ENCODE measurements at regions not wholly inside any gene's neighbourhood (a gene's known extent, or its start where the extent isn't known, plus 50 kb on each side); places are given as distances from the start of the nearest gene placed in this dataset.

DNA sequence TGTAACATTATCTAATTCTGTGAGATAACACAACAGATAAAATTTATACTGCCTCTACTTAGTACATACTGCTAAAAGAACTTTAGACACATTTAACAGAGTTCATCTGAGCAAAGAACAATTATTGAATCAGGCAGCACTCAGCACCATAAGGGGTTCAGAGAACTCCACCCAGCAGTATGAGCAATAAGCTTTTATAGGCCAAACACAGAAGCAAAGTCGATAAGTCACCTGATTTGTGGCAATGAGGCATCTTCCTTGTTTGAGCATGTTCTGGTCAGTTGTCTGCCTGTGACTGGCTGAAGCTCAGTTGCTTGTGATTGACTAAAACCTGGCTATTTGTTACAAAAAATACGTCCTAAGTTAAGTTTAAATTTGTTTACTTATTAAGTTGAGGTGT, 746.1 kb upstream of the DDX18 start:
- Histone ChIP-seq H3K4me1 (ENCODE audit: insufficient read depth, low read length, severe bottlenecking) (no peaks in the 10 kb centered on the region), H3K9ac (ENCODE audit: low read length) (no peak overlapping the region), H3K4me2 (ENCODE audit: low read length) (no peak overlapping the region), H3K79me2 (ENCODE audit: insufficient read depth, low read length) (no peaks in the 10 kb centered on the region), H3K9me2 (ENCODE audit: low read depth, low read length) (no peaks in the 10 kb centered on the region), H3K27ac (ENCODE audit: low read depth, low read length, poor library complexity, severe bottlenecking) (no peak overlapping the region), H3K27me3 (ENCODE audit: insufficient read depth, low read length) (no peaks in the 10 kb centered on the region), H3K36me3 (ENCODE audit: insufficient read depth, low read length) (no peaks in the 10 kb centered on the region), H3K4me3 (ENCODE audit: low read depth, low read length, poor library complexity, severe bottlenecking) (no peak overlapping the region), H3K9me3 (ENCODE audit: low read length) (no peaks in the 10 kb centered on the region), H2AFZ (ENCODE audit: low read length) (no peak overlapping the region), H4K20me1 (ENCODE audit: insufficient read depth, low read length) (no peaks in the 10 kb centered on the region), H3F3A (ENCODE audit: insufficient read depth, low read length) (no peaks in the 10 kb centered on the region)
- TF ChIP-seq, protein P1, sequence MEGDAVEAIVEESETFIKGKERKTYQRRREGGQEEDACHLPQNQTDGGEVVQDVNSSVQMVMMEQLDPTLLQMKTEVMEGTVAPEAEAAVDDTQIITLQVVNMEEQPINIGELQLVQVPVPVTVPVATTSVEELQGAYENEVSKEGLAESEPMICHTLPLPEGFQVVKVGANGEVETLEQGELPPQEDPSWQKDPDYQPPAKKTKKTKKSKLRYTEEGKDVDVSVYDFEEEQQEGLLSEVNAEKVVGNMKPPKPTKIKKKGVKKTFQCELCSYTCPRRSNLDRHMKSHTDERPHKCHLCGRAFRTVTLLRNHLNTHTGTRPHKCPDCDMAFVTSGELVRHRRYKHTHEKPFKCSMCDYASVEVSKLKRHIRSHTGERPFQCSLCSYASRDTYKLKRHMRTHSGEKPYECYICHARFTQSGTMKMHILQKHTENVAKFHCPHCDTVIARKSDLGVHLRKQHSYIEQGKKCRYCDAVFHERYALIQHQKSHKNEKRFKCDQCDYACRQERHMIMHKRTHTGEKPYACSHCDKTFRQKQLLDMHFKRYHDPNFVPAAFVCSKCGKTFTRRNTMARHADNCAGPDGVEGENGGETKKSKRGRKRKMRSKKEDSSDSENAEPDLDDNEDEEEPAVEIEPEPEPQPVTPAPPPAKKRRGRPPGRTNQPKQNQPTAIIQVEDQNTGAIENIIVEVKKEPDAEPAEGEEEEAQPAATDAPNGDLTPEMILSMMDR (IDR thresholded peaks at IDR 0.05; ENCODE audit: low read length): no peak
- no peak for TF ChIP-seq EZH2 (IDR thresholded peaks at IDR 0.05; ENCODE audit: borderline replicate concordance, low read length)

DNA sequence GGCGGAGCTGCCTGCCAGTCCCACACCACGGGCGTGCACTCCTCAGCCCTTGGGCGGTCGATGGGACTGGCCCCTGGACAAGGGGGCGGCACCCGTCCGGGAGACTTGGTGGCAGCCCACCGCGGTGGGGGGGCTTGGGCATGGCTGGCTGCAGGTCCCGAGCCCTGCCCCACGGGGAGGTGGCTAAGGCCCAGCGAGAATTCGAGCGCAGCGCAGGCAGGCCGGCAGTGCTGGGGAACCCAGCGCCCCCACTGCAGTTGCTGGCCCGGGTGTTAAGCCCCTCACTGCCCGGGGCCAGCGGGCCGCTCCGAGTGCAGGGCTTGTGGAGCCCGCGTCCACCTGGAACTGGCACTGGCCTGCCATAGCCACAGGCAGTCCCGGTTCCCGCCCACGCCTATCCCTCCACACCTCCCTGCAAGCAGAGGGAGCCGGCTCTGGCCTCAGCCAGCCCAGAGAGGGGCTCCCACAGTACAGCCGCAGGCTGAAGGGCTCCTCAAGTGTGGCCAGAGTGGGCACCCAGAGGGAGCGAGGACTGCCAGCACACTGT, 742.9 kb upstream of the DDX18 start:
- H3K27ac ChIP-seq (ENCODE audit: low read depth, low read length, poor library complexity, severe bottlenecking): no peak overlapping the region
- H3K9me3 ChIP-seq (ENCODE audit: low read length): no peaks in the 10 kb centered on the region
- no peaks in the 10 kb centered on the region for H3K9me2 ChIP-seq (ENCODE audit: low read depth, low read length)
- H3F3A ChIP-seq (ENCODE audit: insufficient read depth, low read length): no peaks in the 10 kb centered on the region
- H3K9ac ChIP-seq (ENCODE audit: low read length): no peak overlapping the region
- no peak for TF ChIP-seq EZH2 (IDR thresholded peaks at IDR 0.05; ENCODE audit: borderline replicate concordance, low read length)
- TF ChIP-seq, protein P1 (IDR thresholded peaks at IDR 0.05; ENCODE audit: low read length): no peak
- H3K36me3 ChIP-seq (ENCODE audit: insufficient read depth, low read length): no peaks in the 10 kb centered on the region
- no peaks in the 10 kb centered on the region for H3K79me2 ChIP-seq (ENCODE audit: insufficient read depth, low read length)
- H3K27me3 ChIP-seq (ENCODE audit: insufficient read depth, low read length): no peaks in the 10 kb centered on the region
- H3K4me3 ChIP-seq (ENCODE audit: low read depth, low read length, poor library complexity, severe bottlenecking): no peak overlapping the region
- H3K4me1 ChIP-seq (ENCODE audit: insufficient read depth, low read length, severe bottlenecking): no peaks in the 10 kb centered on the region
- no peak overlapping the region for H3K4me2 ChIP-seq (ENCODE audit: low read length)
- no peaks in the 10 kb centered on the region for H4K20me1 ChIP-seq (ENCODE audit: insufficient read depth, low read length)
- no peak overlapping the region for H2AFZ ChIP-seq (ENCODE audit: low read length)

DNA sequence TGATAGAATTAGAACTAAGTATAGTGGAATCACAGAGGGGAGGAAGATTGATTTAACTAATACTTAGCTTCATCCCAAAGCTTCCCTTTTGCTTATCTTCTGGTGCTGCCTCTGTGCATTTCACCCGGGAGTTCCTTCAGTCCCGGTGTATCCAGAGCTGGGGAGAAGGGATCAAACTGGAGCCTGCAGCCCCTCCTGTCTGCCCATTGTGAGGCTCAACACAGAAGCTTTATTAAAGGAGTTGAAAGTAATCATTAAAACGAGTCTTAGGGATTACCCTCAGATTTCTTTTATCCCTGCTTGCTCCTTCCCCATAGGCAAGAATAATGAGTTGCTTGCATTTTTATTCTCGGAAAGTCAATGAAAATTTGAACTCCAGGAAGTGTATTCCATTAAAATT, 739.7 kb upstream of the DDX18 start:
- Histone ChIP-seq H3K9me2 (ENCODE audit: low read depth, low read length) (no peaks in the 10 kb centered on the region), H3K9me3 (ENCODE audit: low read length) (no peaks in the 10 kb centered on the region), H3K4me1 (ENCODE audit: insufficient read depth, low read length, severe bottlenecking) (no peaks in the 10 kb centered on the region), H3F3A (ENCODE audit: insufficient read depth, low read length) (no peaks in the 10 kb centered on the region), H2AFZ (ENCODE audit: low read length) (no peak overlapping the region), H3K4me3 (ENCODE audit: low read depth, low read length, poor library complexity, severe bottlenecking) (no peak overlapping the region), H3K27me3 (ENCODE audit: insufficient read depth, low read length) (no peaks in the 10 kb centered on the region), H3K79me2 (ENCODE audit: insufficient read depth, low read length) (no peaks in the 10 kb centered on the region), H3K27ac (ENCODE audit: low read depth, low read length, poor library complexity, severe bottlenecking) (no peak overlapping the region), H3K9ac (ENCODE audit: low read length) (no peak overlapping the region), H3K4me2 (ENCODE audit: low read length) (no peak overlapping the region), H3K36me3 (ENCODE audit: insufficient read depth, low read length) (no peaks in the 10 kb centered on the region), H4K20me1 (ENCODE audit: insufficient read depth, low read length) (no peaks in the 10 kb centered on the region)
- TF ChIP-seq, protein P1 (IDR thresholded peaks at IDR 0.05; ENCODE audit: low read length): no peak
- no peak for TF ChIP-seq EZH2 (IDR thresholded peaks at IDR 0.05; ENCODE audit: borderline replicate concordance, low read length)
